ENCODE measurements at regions not wholly inside any gene's neighbourhood (a gene's known extent, or its start where the extent isn't known, plus 50 kb on each side); places are given as distances from the start of the nearest gene placed in this dataset.

DNA sequence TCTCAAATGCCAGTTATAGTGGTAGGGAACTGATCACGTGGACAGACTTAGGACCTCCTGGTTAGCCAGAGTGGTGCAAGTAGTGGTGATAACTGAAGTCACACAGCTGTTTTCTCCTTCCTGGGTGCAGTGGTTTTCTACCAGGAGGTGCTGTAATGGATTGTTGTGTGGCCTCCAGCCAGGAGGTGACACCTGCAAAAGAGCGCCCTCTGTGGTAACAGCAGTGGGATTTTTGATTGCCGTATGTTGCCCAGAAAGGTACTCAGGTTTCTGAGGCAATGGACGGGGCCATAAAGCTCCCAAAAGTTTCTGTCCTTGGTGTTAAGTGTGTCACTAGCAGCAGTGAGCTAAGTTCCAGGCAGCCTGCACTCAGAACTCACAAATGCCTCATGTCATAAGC is 1358.1 kb upstream of the DDX18 start:
- WGBS (ENCODE audit: missing lambda C conversion rate) = 6% methylated on average over 4 of the region's 4 CpGs
- TF ChIP-seq NFE2L2 (conservative IDR thresholded peaks at IDR 0.05; ENCODE audit: low read length) = no peak
- TF ChIP-seq HDAC2 (IDR thresholded peaks at IDR 0.05) = no peak
- TF ChIP-seq BHLHE40 (IDR thresholded peaks at IDR 0.05; ENCODE audit: low read depth, low read length) = no peak
- no peak for TF ChIP-seq EP300 (IDR thresholded peaks at IDR 0.05)
- no peak for TF ChIP-seq ATOH8 (CRISPR knock-in tag; IDR thresholded peaks at IDR 0.05; ENCODE audit: low read depth)
- TF ChIP-seq ESRRA (IDR thresholded peaks at IDR 0.05; ENCODE audit: borderline replicate concordance, low read length) = no peak
- TF ChIP-seq ZSCAN20 (CRISPR knock-in tag; IDR thresholded peaks at IDR 0.05) = no peak
- no peak for TF ChIP-seq HOXA7 (CRISPR knock-in tag; IDR thresholded peaks at IDR 0.05)
- TF ChIP-seq FOXS1 (CRISPR knock-in tag; IDR thresholded peaks at IDR 0.05) = no peak
- no peak for TF ChIP-seq USF2 (IDR thresholded peaks at IDR 0.05)
- no peak for TF ChIP-seq HEYL (CRISPR knock-in tag; IDR thresholded peaks at IDR 0.05)
- POLR2A ChIA-PET = no interaction called here
- no peak for ATAC-seq
- Histone ChIP-seq H3K4me2 (no peak overlapping the region), H3K27ac (no peak overlapping the region), H3K9me3 (no peaks in the 10 kb centered on the region), H3K4me1 (no peaks in the 10 kb centered on the region), H3K4me3 (no peak overlapping the region)
- no peak for DNase-seq (ENCODE audit: low read depth in 1 of 2, low spot score in 1 of 2)
- CTCF ChIA-PET = no interaction called here
- FAIRE-seq = no peak

DNA sequence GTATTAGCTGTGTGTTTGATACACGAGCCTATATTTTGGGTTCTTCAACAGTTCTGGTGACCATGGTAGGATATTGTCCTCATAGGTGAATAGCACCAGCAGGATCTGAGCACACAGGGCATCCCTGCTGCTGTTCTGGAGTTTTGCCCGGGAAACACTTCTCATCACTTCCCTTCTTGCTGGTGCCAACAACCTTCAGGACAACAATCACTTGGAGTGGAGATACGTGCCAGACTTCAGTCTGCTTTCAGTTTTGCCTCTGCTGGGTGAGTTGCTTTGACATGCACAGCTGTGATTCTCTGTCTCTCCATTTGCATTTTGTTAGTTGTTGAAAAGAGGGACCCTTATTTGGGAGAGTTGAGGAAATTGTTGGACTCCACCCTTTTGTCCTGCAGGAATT is 1347.2 kb upstream of the DDX18 start:
- no peaks in the 10 kb centered on the region for H3K4me1 ChIP-seq
- ATAC-seq (no peak), FAIRE-seq (no peak), DNase-seq (ENCODE audit: low read depth in 1 of 2, low spot score in 1 of 2) (no peak)
- no peaks in the 10 kb centered on the region for H3K9me3 ChIP-seq
- ChIA-PET CTCF (no interaction called here), POLR2A (no interaction called here)
- TF ChIP-seq RAD21 (conservative IDR thresholded peaks at IDR 0.05 in 1 of 2, IDR thresholded peaks at IDR 0.05 in 1 of 2) (no peak), ATOH8 (CRISPR knock-in tag; IDR thresholded peaks at IDR 0.05; ENCODE audit: low read depth) (no peak), ZSCAN20 (CRISPR knock-in tag; IDR thresholded peaks at IDR 0.05) (no peak)
- TF ChIP-seq, protein P1, sequence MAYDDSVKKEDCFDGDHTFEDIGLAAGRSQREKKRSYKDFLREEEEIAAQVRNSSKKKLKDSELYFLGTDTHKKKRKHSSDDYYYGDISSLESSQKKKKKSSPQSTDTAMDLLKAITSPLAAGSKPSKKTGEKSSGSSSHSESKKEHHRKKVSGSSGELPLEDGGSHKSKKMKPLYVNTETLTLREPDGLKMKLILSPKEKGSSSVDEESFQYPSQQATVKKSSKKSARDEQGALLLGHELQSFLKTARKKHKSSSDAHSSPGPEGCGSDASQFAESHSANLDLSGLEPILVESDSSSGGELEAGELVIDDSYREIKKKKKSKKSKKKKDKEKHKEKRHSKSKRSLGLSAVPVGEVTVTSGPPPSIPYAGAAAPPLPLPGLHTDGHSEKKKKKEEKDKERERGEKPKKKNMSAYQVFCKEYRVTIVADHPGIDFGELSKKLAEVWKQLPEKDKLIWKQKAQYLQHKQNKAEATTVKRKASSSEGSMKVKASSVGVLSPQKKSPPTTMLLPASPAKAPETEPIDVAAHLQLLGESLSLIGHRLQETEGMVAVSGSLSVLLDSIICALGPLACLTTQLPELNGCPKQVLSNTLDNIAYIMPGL (CRISPR knock-in tag; IDR thresholded peaks at IDR 0.05; ENCODE audit: borderline replicate concordance) = no peak
- whole genome bisulfite sequencing (ENCODE audit: missing lambda C conversion rate) = 0% methylated on average over 3 of the region's 3 CpGs
- H3K4me2 ChIP-seq = no peak overlapping the region
- H3K27ac ChIP-seq = no peak overlapping the region
- no peak overlapping the region for H3K4me3 ChIP-seq

DNA sequence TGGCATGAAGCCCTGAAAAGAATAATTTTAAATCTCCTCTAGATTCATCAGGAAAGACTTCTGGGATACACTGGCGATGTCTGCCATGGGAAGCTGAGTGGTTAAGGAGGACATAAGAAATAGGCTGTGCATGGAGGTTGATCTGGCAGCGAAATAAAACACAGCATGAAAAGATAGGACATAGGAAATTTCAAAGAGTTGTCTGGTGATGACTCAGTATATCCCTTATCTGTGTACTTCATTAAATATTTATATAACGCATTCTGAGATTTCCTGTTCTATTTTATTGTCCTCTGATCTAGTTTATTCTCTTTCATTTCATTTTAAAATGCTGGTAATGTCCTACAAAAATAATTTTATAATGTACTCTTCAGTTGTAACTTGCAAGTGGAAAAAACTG is 1337.3 kb upstream of the DDX18 start:
- POLR2A ChIA-PET = no interaction called here
- ATAC-seq (no peak), FAIRE-seq (no peak), DNase-seq (ENCODE audit: low read depth in 1 of 2, low spot score in 1 of 2) (no peak)
- 3% methylated on average over 3 of the region's 3 CpGs for WGBS (ENCODE audit: missing lambda C conversion rate)
- CTCF ChIA-PET = no interaction called here
- Histone ChIP-seq H3K9me3 (no peaks in the 10 kb centered on the region; the same call in 2 of the 3 replicates), H3K4me1 (no peaks in the 10 kb centered on the region), H3K4me3 (no peak overlapping the region), H3K4me2 (no peak overlapping the region), H3K27ac (no peak overlapping the region)
- TF ChIP-seq TP53 (CRISPR knock-in tag; IDR thresholded peaks at IDR 0.05) = no peak
- TF ChIP-seq, protein P2, sequence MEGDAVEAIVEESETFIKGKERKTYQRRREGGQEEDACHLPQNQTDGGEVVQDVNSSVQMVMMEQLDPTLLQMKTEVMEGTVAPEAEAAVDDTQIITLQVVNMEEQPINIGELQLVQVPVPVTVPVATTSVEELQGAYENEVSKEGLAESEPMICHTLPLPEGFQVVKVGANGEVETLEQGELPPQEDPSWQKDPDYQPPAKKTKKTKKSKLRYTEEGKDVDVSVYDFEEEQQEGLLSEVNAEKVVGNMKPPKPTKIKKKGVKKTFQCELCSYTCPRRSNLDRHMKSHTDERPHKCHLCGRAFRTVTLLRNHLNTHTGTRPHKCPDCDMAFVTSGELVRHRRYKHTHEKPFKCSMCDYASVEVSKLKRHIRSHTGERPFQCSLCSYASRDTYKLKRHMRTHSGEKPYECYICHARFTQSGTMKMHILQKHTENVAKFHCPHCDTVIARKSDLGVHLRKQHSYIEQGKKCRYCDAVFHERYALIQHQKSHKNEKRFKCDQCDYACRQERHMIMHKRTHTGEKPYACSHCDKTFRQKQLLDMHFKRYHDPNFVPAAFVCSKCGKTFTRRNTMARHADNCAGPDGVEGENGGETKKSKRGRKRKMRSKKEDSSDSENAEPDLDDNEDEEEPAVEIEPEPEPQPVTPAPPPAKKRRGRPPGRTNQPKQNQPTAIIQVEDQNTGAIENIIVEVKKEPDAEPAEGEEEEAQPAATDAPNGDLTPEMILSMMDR (IDR thresholded peaks at IDR 0.05) = no peak

Data from A549 (cell line).